Uterus (tissue), 2 donors: ENCODE measurements at regions not wholly inside any gene's neighbourhood (a gene's known extent, or its start where the extent isn't known, plus 50 kb on each side); places are given as distances from the start of the nearest gene placed in this dataset.

ENCODE experiments used
- CTCF ChIP-seq, 4 experiments: fragments of 200-600 bp in 2 of 4; fragments of 450-650 bp in 2 of 4; sonication (generic) in 2 of 4; IDR thresholded peaks; one replicate each; pipeline ENCODE4 v1.5.1; 2016 to 2019; ENCODE audit warnings: antibody characterized with exemption in 4 of 4, mild to moderate bottlenecking in 2 of 4, moderate library complexity in 1 of 4
- POLR2A ChIP-seq, 2 donors: fragments of 450-650 bp; IDR thresholded peaks; one replicate each; pipeline ENCODE4 v1.6.1; 2016; ENCODE audit warnings: antibody characterized with exemption in 2 of 2, mild to moderate bottlenecking in 1 of 2, moderate library complexity in 1 of 2

DNA sequence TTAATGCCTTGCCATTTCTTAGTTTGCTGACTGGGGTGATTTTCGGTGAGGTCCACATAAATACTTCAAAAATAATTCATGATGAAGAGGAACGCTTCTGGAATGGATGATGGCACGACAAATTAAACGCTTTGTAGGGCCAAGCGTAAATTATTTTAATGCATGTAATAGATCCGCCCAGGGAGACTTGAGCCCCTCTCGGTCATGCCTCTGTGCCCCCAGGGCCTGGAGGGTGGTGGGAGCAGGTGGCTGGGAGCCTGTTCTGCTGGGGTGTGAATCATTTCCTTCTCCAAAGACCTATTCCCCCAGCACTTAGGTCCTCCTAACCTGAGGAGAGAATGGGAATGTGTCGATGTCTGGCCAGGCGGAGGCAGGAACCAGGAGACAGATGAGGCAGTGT lies 350.6 kb downstream of the ZNF536 start:
- TF ChIP-seq CTCF (IDR thresholded peaks at IDR 0.05) (no peak), POLR2A (IDR thresholded peaks at IDR 0.05) (no peak)
